AG09319 (cell line): ENCODE measurements at regions not wholly inside any gene's neighbourhood (a gene's known extent, or its start where the extent isn't known, plus 50 kb on each side); places are given as distances from the start of the nearest gene placed in this dataset.

Source experiments
- DNase-seq: peaks from one replicate; pipeline ENCODE4 v3.0.0-alpha.2; 2010; ENCODE audit warnings: low read depth; ENCODE audit errors: extremely low read depth
- TF ChIP-seq, protein P1 (sequence below): IDR thresholded peaks from 2 replicates; pipeline ENCODE4 v1.5.1; 2011; ENCODE audit warnings: low read depth, mild to moderate bottlenecking, inconsistent platforms, low read length, moderate library complexity

DNA sequence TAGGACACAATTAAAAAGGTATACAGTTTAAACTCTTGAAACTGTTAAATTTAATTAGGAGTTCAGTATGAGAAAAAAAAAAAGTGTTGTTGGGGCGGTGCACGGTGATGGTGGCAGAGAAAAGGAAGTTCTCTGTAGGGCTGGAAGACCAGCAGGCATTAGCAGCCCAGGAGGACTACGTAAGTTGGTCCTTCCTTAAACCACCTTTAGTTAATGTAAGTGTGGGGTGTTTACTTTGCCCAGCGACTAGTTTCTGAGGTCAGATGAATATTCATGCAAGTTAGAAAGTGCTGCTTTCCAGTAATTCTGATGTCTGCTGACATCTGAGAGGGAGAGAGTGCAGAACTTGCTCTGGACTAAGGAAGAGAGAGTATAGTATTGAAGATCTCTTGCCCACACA, 54.9 kb downstream of the NKX2-1 start:
- no peak for DNase-seq
- TF ChIP-seq, protein P1, sequence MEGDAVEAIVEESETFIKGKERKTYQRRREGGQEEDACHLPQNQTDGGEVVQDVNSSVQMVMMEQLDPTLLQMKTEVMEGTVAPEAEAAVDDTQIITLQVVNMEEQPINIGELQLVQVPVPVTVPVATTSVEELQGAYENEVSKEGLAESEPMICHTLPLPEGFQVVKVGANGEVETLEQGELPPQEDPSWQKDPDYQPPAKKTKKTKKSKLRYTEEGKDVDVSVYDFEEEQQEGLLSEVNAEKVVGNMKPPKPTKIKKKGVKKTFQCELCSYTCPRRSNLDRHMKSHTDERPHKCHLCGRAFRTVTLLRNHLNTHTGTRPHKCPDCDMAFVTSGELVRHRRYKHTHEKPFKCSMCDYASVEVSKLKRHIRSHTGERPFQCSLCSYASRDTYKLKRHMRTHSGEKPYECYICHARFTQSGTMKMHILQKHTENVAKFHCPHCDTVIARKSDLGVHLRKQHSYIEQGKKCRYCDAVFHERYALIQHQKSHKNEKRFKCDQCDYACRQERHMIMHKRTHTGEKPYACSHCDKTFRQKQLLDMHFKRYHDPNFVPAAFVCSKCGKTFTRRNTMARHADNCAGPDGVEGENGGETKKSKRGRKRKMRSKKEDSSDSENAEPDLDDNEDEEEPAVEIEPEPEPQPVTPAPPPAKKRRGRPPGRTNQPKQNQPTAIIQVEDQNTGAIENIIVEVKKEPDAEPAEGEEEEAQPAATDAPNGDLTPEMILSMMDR: no peak

DNA sequence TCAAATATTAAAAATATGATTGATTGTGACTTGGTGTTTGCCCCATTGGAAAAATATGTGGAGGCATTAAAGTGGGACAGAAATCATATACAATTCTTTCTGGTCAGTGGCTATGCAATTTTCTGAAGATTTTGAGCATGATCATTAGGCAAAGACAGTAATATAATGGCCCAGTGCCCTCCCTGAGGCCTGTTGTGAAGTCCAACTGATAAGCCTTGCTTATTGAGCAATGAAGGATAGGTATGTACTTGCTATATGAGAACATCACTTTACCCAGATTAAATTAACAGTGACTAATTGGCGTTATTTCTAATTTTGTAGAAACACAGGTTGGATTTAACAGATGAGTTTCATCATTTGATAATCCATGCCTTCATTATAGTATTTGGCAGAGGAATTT, 57.1 kb downstream of the NKX2-1 start:
- no peak for DNase-seq
- TF ChIP-seq, protein P1: no peak

DNA sequence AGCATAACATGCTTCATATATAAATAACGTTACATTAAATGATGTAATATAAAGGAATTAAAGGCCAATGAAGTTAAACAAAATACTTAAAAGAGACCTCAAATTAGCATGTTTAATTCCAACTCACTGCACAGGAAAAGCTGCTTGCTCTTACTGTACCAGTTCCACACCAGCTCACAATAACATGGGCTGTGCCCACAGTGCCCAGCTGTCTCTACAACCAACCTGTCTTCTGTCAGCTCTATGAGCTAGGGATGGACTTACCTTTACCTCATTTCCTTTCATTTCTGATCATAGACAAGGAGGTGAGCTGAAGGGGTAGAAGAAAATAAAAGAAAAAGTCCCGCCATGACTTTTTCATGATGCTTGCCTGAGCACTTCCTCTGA, 64.8 kb downstream of the NKX2-1 start:
- TF ChIP-seq, protein P1: no peak
- no peak for DNase-seq

DNA sequence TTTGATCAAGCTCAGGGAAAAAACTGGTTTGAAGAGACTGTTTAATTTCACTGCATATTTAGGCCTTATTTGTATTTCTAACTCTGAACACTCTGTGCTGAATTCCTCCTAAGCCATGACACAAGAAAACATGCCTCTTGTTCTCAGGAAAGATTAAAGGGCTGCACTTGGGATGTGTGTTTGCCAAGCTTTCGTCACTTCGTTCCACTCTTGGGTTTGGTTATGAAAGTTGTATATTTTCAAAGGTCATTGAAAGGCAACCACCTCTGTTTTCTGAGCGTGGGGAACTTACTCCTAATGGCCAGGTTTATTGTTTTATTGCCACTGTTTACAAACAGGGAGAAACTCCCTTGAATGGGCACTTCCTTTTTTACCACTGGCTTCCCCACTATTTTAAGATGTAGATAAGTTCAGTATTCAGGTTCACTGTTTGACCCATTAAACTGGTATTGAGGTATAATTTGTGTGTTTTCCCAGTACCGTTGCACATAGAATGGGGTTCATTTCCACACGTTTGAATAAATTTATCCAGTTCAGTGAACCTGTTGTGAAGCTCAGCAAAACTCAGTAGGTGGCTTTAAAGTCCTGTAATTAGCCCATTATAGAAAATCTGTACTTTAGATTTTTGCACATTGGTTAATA, 65.3 kb downstream of the NKX2-1 start:
- DNase-seq: no peak
- TF ChIP-seq, protein P1: no peak

DNA sequence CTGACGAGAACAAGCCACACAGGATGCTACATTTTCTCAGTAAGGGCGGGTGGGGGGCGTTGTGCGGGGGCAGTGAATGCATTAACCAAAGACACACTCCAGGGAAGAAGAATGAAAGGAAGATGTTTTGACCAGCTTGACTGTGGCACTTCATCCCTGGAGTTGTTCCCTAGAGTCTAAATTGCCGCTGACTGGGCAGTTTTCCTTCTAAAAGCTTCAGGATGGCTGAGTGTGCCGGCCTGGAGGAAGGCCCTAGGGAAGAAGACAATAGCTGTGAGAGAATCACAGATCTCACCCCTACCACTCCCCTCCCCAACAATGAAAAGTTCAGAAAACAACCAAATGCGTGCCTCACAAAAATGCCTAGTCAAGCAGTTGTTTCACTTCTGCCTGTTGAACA, 67.2 kb downstream of the NKX2-1 start:
- TF ChIP-seq, protein P1: no peak
- DNase-seq: no peak

DNA sequence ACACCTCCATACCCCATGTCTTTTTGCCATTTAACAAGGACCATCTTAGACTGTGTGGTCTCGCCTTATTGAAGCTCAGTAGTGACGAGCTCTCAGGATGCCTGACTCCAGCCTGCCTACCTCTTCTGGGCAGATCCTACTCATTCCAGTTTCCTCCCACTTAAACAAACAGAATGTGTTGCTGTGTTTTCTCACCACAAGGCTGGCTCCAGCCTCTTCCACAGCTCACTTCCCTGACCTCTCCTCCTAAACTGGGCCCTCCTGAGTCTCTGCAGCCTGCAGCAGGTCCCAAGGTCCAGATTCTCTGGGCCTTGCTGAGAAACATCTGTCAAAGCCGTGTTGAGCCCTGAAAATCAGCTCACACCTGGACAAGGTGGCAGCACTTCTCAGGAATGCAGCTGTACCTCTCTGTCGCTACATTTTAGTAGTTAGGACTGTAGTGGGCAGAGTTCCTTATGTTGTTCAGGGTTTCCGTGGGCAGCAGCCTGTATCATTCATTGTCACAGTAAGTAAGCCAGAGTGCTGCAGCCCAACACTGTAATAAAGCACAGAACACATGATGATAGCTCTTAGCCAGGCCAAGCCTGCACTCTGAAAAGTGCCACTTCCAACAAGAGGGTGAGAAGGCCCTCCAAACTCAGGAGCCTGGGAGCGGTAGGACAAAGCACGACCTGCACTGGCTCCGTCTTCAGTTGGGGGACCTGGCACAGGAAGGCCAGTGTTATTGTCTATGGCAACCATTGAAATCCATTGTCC, 68.5 kb downstream of the NKX2-1 start:
- TF ChIP-seq, protein P1: no peak
- DNase-seq: no peak

DNA sequence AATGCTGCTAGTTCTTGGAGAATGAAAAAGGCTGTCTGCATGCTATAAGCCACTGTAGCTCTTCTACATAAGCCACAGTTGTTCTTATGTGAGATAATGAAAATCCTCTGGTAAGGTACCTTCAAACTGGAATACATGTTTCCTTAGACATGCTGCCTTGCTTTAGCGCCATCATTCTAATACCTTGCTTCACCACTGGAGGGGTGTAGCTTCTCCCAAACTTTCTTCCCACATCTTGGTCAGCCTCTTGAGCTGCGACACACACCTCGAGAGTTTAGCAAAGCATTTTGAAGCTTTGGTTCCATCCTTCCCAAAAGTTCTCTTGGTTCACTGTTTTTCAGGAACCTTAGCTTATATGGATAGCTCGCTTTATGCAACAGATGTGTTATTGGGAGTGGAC, 69.5 kb downstream of the NKX2-1 start:
- TF ChIP-seq, protein P1: no peak; the same call in 1 of the 2 replicates
- no peak for DNase-seq
